OCI-M1 (cell line): ENCODE measurements at regions not wholly inside any gene's neighbourhood (a gene's known extent, or its start where the extent isn't known, plus 50 kb on each side); places are given as distances from the start of the nearest gene placed in this dataset.
A peak's percentile ranks its signal among the peaks of the same experiment; 100 is the strongest.
"Not testable (repeated sequence)": the region's sequence is repeated elsewhere in the genome, so short reads cannot be mapped to it uniquely, and the experiment has no call there.

ENCODE experiments used
- DNase-seq: peaks from one replicate; lab custom pipeline; 2025; lab: John Stamatoyannopoulos, UW

GRCh38 chr6:4491501-4492260 lies 284.5 kb upstream of the CDYL start:
- no peak for DNase-seq

DNA sequence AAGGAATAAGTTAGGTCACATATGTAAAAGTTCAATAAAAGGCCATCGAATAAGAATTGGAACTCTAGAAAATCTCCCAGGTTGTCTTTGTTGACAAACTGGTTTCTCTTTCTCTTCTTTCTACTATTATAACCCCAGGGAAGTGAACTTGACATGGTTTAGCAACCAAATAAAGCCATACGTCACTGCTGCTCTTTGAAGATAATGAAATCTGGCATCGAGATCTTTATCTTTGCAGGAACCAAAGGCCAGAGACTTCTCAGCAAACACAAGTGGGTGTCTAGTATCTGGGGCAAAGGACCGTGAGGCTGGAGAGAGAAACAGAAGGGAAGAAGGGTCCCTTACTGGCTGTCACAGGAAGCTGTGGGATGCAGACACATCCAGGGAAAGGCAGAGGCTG lies 286.7 kb upstream of the CDYL start:
- no peak for DNase-seq

DNA sequence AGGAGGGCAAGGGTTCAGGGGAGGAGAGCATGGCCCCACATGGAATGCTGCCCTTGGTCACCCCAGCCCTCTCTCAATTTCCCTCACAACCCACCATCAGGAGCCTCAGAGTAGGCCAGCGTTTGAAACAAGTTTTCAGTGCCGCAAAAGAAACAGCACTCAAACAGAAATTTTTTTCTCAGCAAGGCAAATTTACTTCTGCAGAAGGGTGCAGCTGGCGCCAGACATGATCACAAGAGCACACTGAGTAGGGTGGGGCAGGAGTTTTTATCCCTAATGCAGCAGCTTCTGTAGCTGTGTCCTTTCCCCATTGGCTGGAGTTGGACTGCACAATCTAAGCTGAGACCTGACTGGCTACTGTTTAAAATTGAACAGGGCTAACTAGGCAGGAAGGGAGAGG lies 287.8 kb upstream of the CDYL start:
- no peak for DNase-seq

DNA sequence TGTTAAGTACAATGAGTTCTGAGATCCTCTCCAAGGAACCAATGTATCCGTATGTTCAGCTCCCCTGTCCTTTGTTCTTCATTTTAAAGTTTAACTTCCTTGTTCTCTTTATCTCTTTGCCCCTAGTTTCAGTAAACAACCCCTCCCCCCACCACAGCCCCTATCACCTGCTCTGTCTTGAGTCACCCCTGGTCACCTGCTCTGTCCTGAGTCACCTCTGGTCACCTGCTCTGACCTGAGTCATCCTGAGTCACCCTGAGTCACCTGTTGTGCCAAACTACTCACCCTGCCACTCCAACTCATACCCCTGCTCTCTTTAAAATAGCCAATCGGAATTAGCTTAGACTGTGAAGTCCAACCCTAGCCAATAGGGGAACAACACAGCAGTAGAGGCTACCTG lies 288.7 kb upstream of the CDYL start:
- no peak for DNase-seq

GRCh38 chr6:4486568-4487315 lies 289.5 kb upstream of the CDYL start:
- no peak for DNase-seq

- DNase-seq = no peak
Measured at GRCh38 chr6:4485735-4486134, 290.5 kb upstream of the CDYL start.

DNA sequence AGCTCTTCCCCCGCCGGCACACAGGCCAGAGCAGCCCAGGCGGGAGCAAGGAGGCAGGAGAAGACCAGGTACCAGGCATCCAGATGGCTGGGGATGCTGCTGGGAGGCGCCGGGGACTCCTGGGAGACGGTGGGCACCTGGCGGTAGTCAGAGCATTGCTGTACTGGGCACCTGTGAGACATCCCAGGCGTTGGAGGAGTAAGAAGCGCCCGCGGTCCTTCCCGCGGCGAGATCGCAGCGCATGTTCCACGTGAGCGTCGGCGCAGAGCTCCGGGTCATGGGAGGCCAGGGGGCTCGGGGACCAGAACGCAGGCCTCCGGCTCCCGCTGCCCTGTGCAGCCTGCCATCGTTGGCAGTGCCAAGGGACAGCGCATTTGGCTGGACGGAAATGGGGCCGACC lies 293.7 kb upstream of the CDYL start:
- DNase-seq = no peak

DNA sequence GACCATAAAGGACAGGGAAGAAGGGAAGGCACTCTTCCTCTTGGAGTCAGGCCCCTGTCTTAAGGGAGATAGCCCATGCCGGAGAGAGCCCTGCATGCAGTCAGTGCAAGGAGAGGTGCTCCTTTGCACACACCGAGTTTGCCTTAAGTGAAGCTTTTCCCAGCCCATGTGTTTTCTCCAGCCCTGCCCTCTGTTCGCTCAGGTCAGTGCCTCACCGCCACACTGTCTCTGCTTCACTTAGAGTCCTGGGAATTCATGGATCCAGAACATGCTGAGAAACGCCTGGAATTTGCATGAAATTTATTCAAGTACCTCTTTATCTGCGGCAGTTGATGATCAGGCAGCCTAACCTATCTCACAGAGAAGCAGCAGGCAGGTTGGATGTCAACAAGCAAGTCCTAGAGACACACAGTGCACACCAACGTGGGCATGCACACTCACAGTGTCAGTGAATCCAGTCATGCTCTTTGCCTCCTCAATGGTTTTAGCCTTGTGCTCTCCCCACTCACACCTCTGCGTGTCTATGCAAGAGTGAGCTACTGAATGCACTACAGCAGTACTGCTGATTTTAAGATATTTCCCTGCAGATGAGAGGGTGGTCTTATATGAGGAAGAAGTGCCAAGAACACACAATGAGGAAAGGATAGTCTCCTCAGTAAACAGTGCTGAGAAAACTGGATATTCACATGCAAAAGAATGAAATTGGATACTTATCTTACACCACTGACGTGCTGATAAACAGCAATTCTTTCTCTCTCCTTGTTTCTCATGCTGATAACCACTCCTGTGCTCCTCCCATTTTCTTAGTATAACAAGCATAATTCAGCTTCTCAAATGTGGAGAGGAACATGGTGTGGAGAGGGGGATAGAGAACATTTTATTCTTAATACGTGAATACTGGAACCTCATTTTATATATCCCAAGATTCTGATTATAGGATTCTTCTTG lies 295.1 kb upstream of the CDYL start:
- peak; percentile 64 for DNase-seq

DNA sequence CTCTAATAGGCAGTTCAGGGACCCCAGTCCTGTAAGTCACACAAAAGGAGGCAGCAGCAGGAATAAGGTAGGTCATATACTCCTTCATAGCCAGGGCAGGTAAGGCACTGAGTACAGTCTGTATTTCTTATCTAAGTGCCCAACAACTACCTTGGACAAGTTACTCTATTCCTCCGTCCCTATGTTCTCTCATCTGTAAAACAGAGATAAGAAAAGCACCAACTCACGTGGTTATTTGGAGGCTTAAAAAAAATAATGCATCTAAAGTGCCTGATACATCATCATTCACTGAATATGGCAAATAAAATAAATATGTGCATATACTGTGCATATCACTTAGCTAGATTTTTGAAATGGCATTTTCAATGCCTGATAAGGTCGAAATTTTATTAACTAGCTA lies 298.1 kb upstream of the CDYL start:
- peak; percentile 55 for DNase-seq

DNA sequence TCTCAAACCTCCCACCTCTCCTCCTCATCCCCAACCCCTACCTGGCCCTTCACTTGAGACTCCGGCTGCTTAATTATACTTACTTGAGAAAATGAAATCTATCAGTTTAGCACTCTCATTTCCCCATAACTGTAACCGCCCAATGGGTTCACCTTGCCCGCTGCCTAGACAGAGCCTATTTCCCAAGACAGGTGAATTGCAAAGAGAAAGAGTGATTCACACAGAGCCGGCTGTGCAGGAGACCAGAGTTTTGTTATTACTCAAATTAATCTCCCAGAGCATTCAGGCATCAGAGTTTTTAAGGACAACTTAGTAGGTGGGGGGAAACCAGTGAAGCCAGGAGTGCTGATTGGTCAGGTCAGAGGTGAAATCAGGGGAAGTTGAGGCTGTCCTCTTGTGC lies 301.4 kb upstream of the CDYL start:
- peak; percentile 16 for DNase-seq

- peak; percentile 12 for DNase-seq
Measured at GRCh38 chr6:4472969-4473642, 303.1 kb upstream of the CDYL start.

GRCh38 chr6:4472222-4472621 lies 304.0 kb upstream of the CDYL start:
- DNase-seq = no peak

GRCh38 chr6:4471515-4471914 lies 304.7 kb upstream of the CDYL start:
- DNase-seq = not testable (repeated sequence)

GRCh38 chr6:4470698-4471210 lies 305.4 kb upstream of the CDYL start:
- DNase-seq = no peak

GRCh38 chr6:4466769-4467480 lies 309.3 kb upstream of the CDYL start:
- no peak for DNase-seq

- no peak for DNase-seq
Measured at GRCh38 chr6:4466261-4466660, 309.9 kb upstream of the CDYL start.

- no peak for DNase-seq
Measured at GRCh38 chr6:4464638-4465037, 311.6 kb upstream of the CDYL start.

DNA sequence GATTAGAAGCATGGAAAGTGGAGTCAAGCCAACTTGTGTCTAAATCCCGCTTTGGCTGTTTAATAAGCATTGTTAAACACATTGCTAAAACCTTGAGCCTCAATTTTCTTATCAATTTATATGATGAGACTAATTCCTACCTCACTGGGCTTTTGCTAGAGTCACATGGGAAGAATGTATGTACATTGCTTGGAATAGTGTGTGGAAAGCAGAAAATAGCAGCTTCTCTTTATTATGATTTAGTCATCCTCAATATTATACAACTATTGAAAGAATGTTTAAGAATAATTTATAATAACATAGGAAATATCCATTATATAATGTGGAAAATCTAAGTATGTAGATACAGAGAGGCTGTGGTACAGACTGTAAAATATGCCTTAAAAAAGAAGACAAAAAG lies 313.0 kb upstream of the CDYL start:
- no peak for DNase-seq

DNA sequence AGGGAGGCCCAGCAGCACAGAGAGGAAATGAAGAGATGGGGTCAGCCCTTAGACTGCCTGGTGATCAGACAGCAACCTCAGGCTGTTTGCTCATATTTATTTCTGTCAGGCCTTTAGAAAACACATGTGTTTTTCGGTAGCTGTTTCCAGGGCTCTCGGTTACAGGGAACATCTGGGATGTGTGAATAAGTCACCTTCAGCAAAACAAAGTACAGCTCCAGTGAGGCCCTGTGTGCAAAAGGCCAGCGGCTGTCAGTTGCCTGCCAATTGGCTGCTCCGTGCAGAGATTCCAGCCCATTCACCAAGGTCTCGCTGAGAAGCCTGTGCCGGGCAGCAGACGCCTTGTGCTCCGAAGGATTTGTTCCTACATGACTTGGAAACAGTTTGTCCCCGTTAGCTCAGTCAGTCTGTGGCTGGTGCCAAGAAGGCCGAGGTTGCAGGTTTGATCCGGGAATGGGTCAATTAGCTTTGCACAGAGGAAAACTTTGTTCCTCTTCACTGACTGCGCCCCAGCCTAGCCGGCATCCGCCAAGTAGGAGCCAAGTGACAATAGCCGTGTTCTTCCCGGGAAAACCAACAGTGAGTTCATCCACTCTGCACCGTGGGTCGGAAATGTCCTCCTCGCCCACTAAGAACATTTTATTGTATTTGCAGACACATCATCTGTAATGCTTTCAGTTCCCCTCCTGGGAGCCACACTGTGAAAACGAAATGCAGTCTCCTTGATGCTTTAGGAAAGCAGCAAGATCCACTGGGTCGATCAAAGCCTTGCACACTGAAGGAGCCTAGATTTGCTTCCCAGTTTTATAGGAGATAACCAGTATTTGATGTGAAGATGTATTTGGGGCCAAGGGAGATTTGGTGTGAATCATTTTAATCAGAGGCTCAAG lies 315.4 kb upstream of the CDYL start:
- no peak for DNase-seq

GRCh38 chr6:4459996-4460395 lies 316.2 kb upstream of the CDYL start:
- DNase-seq = no peak
